ENCODE measurements at regions not wholly inside any gene's neighbourhood (a gene's known extent, or its start where the extent isn't known, plus 50 kb on each side); places are given as distances from the start of the nearest gene placed in this dataset.

DNA sequence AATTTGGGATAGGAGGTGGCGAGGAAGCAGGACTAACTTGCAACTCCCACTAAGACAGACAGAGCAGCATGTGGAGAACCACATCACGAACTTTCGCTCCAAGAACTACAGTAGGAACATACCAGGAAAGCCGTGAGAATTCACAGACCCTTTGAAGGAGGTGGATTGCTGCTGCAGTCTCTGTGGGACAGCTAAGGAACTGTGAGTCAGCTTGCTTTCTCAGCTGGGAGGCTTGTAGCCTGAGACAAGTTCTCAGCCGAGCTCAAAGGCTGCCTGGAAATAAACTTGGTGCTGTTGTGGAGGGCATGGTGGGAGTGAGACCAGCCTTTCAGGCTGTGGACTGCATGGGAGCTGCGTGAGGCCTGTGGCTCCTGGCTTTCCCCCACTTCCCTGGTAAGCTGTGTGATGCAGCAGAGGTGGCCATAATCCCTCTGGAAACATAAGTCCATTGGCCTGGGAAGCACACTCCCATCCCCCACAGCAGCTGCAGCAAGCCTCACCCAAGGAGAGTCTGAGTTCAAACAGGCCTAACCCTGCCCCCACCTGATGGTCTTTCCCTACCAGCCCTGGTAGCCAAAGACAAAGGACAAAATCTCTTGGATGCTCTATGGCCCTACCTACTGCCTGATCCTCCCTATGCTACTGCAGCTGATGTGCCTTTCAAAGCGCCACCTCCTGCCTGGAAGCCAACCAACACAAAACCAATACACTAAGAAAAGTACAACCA, 441.1 kb upstream of the HTR2A start:
- TF ChIP-seq CTCF (conservative IDR thresholded peaks at IDR 0.05; ENCODE audit: low read depth, low read length) (no peak), SMC3 (IDR thresholded peaks at IDR 0.05; ENCODE audit: low read depth, low read length) (no peak), NFE2L2 (IDR thresholded peaks at IDR 0.05; ENCODE audit: low read depth, low read length) (no peak), BHLHE40 (IDR thresholded peaks at IDR 0.05; ENCODE audit: low read depth, low read length) (no peak), POLR2A (IDR thresholded peaks at IDR 0.05; ENCODE audit: low read depth, low read length) (no peak), MAZ (IDR thresholded peaks at IDR 0.05; ENCODE audit: borderline replicate concordance, low read depth, low read length) (no peak), FOS (IDR thresholded peaks at IDR 0.05; ENCODE audit: low read depth, low read length) (no peak), MAFK (IDR thresholded peaks at IDR 0.05; ENCODE audit: low read depth, low read length) (no peak), RAD21 (IDR thresholded peaks at IDR 0.05; ENCODE audit: low read length) (no peak)
